ENCODE measurements at regions not wholly inside any gene's neighbourhood (a gene's known extent, or its start where the extent isn't known, plus 50 kb on each side); places are given as distances from the start of the nearest gene placed in this dataset.
A peak's percentile ranks its signal among the peaks of the same experiment; 100 is the strongest.

GRCh38 chr5:56420323-56420722 lies 187.2 kb upstream of the ANKRD55 start:
- no peak for DNase-seq (ENCODE audit: low read depth in 1 of 2, low spot score in 1 of 2)
- TF ChIP-seq POLR2AphosphoS5 (IDR thresholded peaks at IDR 0.05; ENCODE audit: low read depth) (no peak), GABPA (IDR thresholded peaks at IDR 0.05; ENCODE audit: low read depth) (no peak), SPI1 (IDR thresholded peaks at IDR 0.05; ENCODE audit: borderline replicate concordance, low read depth) (no peak), REST (IDR thresholded peaks at IDR 0.05; ENCODE audit: insufficient replicate concordance, low read depth) (no peak)
- TF ChIP-seq, protein P1, sequence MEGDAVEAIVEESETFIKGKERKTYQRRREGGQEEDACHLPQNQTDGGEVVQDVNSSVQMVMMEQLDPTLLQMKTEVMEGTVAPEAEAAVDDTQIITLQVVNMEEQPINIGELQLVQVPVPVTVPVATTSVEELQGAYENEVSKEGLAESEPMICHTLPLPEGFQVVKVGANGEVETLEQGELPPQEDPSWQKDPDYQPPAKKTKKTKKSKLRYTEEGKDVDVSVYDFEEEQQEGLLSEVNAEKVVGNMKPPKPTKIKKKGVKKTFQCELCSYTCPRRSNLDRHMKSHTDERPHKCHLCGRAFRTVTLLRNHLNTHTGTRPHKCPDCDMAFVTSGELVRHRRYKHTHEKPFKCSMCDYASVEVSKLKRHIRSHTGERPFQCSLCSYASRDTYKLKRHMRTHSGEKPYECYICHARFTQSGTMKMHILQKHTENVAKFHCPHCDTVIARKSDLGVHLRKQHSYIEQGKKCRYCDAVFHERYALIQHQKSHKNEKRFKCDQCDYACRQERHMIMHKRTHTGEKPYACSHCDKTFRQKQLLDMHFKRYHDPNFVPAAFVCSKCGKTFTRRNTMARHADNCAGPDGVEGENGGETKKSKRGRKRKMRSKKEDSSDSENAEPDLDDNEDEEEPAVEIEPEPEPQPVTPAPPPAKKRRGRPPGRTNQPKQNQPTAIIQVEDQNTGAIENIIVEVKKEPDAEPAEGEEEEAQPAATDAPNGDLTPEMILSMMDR (IDR thresholded peaks at IDR 0.05; ENCODE audit: insufficient read depth, low read length) = no peak
- H3K27ac ChIP-seq (replicated peaks) = no peak overlapping the region
- H3K4me3 ChIP-seq (replicated peaks; ENCODE audit: insufficient read depth, low read length) = no peak overlapping the region
- H3K27me3 ChIP-seq (ENCODE audit: insufficient read depth, poor library complexity, severe bottlenecking) = no peaks in the 10 kb centered on the region

GRCh38 chr5:56419667-56420066 lies 186.5 kb upstream of the ANKRD55 start:
- Histone ChIP-seq H3K27me3 (ENCODE audit: insufficient read depth, poor library complexity, severe bottlenecking) (no peaks in the 10 kb centered on the region), H3K27ac (replicated peaks) (no peak overlapping the region), H3K4me3 (replicated peaks; ENCODE audit: insufficient read depth, low read length) (no peak overlapping the region)
- no peak for DNase-seq (ENCODE audit: low read depth in 1 of 2, low spot score in 1 of 2)
- TF ChIP-seq REST (IDR thresholded peaks at IDR 0.05; ENCODE audit: insufficient replicate concordance, low read depth) = no peak
- TF ChIP-seq SPI1 (IDR thresholded peaks at IDR 0.05; ENCODE audit: borderline replicate concordance, low read depth) = peak; percentile 35; the same call in 1 of the 2 replicates

- TF ChIP-seq SPI1 (IDR thresholded peaks at IDR 0.05; ENCODE audit: borderline replicate concordance, low read depth) (peak; percentile 81; the same call in 1 of the 2 replicates), POLR2AphosphoS5 (IDR thresholded peaks at IDR 0.05; ENCODE audit: low read depth) (0 out of 2 replicates have a peak, but pooled peaks have one; percentile 26), GABPA (IDR thresholded peaks at IDR 0.05; ENCODE audit: low read depth) (no peak), REST (IDR thresholded peaks at IDR 0.05; ENCODE audit: insufficient replicate concordance, low read depth) (no peak)
- TF ChIP-seq, protein P1 (IDR thresholded peaks at IDR 0.05; ENCODE audit: insufficient read depth, low read length) = no peak
- peak; percentile 45 to 90 for DNase-seq (ENCODE audit: low read depth in 1 of 2, low spot score in 1 of 2)
- Histone ChIP-seq H3K27ac (replicated peaks) (peak overlapping the region; percentile 85), H3K4me3 (replicated peaks; ENCODE audit: insufficient read depth, low read length) (no peak overlapping the region), H3K27me3 (ENCODE audit: insufficient read depth, poor library complexity, severe bottlenecking) (no peaks in the 10 kb centered on the region)
Measured at GRCh38 chr5:56415356-56415765, 182.2 kb upstream of the ANKRD55 start.

Data from HL-60 (cell line).